PC-3 (cell line): ENCODE measurements at regions not wholly inside any gene's neighbourhood (a gene's known extent, or its start where the extent isn't known, plus 50 kb on each side); places are given as distances from the start of the nearest gene placed in this dataset.

Experiments used
- ATAC-seq: fragments of 200-7000 bp; cut with Tn5 transposase; 2 replicates; pipeline ENCODE4 v1.9.1; 2020; ENCODE audit warnings: mild to moderate bottlenecking, moderate library complexity
- BruUV-seq: library from RNA; stranded (reverse); fragments of 400-500 nt; replicated peaks from 2 replicates; lab custom pipeline; 2021; lab: Mats Ljungman, UMichigan
- CTCF ChIA-PET: fragments of 300-600 bp; sonication (Branson Sonifier 250); formaldehyde crosslinking; loops from one replicate; lab custom pipeline; 2022; ENCODE audit warnings: antibody characterized with exemption; lab: Charles Lee
- POLR2A ChIA-PET: fragments of 300-600 bp; sonication (Branson Sonifier 250); formaldehyde crosslinking; loops from one replicate; lab custom pipeline; 2022; ENCODE audit warnings: antibody characterized with exemption; ENCODE audit not compliant: unreplicated experiment; lab: Charles Lee
- DNase-seq: peaks from one replicate; pipeline ENCODE4 v3.0.0-alpha.2; 2015
- H2AFZ ChIP-seq: fragments of 300-600 bp; sonication (generic); 2 replicates; pipeline ENCODE4 v1.6.0; 2016; ENCODE audit warnings: antibody characterized with exemption, low read length
- H3F3A ChIP-seq: fragments of 300-600 bp; sonication (generic); one replicate; pipeline ENCODE4 v1.6.0; 2017; ENCODE audit warnings: antibody characterized with exemption, low read length, control low read depth, mild to moderate bottlenecking; ENCODE audit not compliant: unreplicated experiment
- H3K27ac ChIP-seq: fragments of 300-600 bp; sonication (generic); 2 replicates; pipeline ENCODE4 v1.5.1; 2016; ENCODE audit warnings: mild to moderate bottlenecking, low read length
- H3K27me3 ChIP-seq: fragments of 300-600 bp; sonication (generic); 2 replicates; pipeline ENCODE4 v1.6.1; 2016; ENCODE audit warnings: low read length, mixed read lengths
- H3K36me3 ChIP-seq: fragments of 300-600 bp; sonication (generic); 2 replicates; pipeline ENCODE4 v1.6.1; 2016; ENCODE audit warnings: low read depth, mixed run types, low read length, mixed read lengths
- H3K4me1 ChIP-seq: fragments of 300-600 bp; sonication (generic); 2 replicates; pipeline ENCODE4 v1.5.1; 2016; ENCODE audit warnings: low read length; ENCODE audit not compliant: insufficient read depth
- H3K4me2 ChIP-seq: fragments of 300-600 bp; sonication (generic); 2 replicates; pipeline ENCODE4 v1.6.0; 2016; ENCODE audit warnings: low read length
- H3K4me3 ChIP-seq: fragments of 300-600 bp; sonication (generic); 2 replicates; pipeline ENCODE4 v1.5.1; 2016; ENCODE audit warnings: mild to moderate bottlenecking, low read length, mixed read lengths
- H3K79me2 ChIP-seq: fragments of 300-600 bp; sonication (generic); 2 replicates; pipeline ENCODE4 v1.6.1; 2017; ENCODE audit warnings: low read length, mixed read lengths
- H3K9ac ChIP-seq: fragments of 300-600 bp; sonication (generic); 2 replicates; pipeline ENCODE4 v1.6.0; 2016; ENCODE audit warnings: mild to moderate bottlenecking, low read length
- H3K9me2 ChIP-seq: fragments of 300-600 bp; sonication (generic); replicated peaks from 2 replicates; pipeline ENCODE4 v1.6.1; 2016; ENCODE audit warnings: mixed run types, low read length, mixed read lengths
- H3K9me3 ChIP-seq: fragments of 300-600 bp; sonication (generic); 2 replicates; pipeline ENCODE4 v1.6.1; 2016; ENCODE audit warnings: low read length, mixed read lengths
- H4K20me1 ChIP-seq: fragments of 300-600 bp; sonication (generic); 2 replicates; pipeline ENCODE4 v1.6.1; 2016; ENCODE audit warnings: low read length, mixed read lengths
- EZH2 ChIP-seq: fragments of 300-600 bp; sonication (generic); IDR thresholded peaks from one replicate; pipeline ENCODE4 v1.6.1; 2017; ENCODE audit warnings: antibody characterized with exemption, mild to moderate bottlenecking, low read length; ENCODE audit not compliant: unreplicated experiment
- EZH2phosphoT487 ChIP-seq: fragments of 300-600 bp; sonication (generic); IDR thresholded peaks from 2 replicates; pipeline ENCODE4 v1.6.1; 2018; ENCODE audit warnings: mild to moderate bottlenecking, antibody characterized with exemption, low read length, borderline replicate concordance
- intact Hi-C: fragments of 100-400 bp; cut with micrococcal nuclease; formaldehyde crosslinking; loops from 2 replicates; pipeline ENCODE4 v1.9.0; 2023
- TF ChIP-seq, protein P1 (sequence below): fragments of 300-600 bp; sonication (generic); conservative IDR thresholded peaks from 2 replicates; pipeline ENCODE4 v1.5.1; 2017; ENCODE audit warnings: antibody characterized with exemption, low read depth, mild to moderate bottlenecking, low read length

DNA sequence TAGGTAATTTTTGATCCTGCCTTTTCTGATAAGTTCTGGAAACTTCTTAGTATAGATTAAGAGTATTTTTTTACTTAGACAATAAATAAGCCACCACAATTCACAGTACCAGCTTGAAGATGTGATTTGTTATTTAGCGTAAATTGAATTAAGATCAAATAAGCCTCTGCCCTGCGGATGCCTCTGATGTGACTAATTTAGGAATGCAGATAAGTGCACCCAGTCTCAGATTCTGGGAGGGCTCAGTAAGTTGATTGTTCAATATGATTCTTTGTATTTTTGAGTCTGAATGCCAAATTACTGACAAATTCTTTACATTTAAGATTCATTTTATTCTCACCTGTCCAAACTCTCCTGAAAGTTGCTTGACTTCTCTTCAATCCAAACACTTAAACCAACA lies 147.5 kb downstream of the THBS2 start:
- ChIA-PET CTCF (no interaction called here), POLR2A (no interaction called here)
- H3K27me3 ChIP-seq: no peaks in the 10 kb centered on the region
- no peak overlapping the region for H3K4me3 ChIP-seq
- TF ChIP-seq EZH2phosphoT487 (no peak), EZH2 (no peak)
- TF ChIP-seq, protein P1, sequence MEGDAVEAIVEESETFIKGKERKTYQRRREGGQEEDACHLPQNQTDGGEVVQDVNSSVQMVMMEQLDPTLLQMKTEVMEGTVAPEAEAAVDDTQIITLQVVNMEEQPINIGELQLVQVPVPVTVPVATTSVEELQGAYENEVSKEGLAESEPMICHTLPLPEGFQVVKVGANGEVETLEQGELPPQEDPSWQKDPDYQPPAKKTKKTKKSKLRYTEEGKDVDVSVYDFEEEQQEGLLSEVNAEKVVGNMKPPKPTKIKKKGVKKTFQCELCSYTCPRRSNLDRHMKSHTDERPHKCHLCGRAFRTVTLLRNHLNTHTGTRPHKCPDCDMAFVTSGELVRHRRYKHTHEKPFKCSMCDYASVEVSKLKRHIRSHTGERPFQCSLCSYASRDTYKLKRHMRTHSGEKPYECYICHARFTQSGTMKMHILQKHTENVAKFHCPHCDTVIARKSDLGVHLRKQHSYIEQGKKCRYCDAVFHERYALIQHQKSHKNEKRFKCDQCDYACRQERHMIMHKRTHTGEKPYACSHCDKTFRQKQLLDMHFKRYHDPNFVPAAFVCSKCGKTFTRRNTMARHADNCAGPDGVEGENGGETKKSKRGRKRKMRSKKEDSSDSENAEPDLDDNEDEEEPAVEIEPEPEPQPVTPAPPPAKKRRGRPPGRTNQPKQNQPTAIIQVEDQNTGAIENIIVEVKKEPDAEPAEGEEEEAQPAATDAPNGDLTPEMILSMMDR: no peak
- no peaks in the 10 kb centered on the region for H3K79me2 ChIP-seq
- no peaks in the 10 kb centered on the region for H3K9me2 ChIP-seq
- DNase-seq (no peak), ATAC-seq (no peak)
- H3K4me2 ChIP-seq: no peak overlapping the region
- BruUV-seq: no TSS peak
- no peaks in the 10 kb centered on the region for H4K20me1 ChIP-seq
- no peaks in the 10 kb centered on the region for H3K4me1 ChIP-seq
- H3K36me3 ChIP-seq: no peaks in the 10 kb centered on the region
- H3F3A ChIP-seq: no peaks in the 10 kb centered on the region
- H3K9ac ChIP-seq: no peak overlapping the region
- intact Hi-C loops: no loop called here
- H3K27ac ChIP-seq: no peak overlapping the region
- no peaks in the 10 kb centered on the region for H3K9me3 ChIP-seq
- H2AFZ ChIP-seq: no peak overlapping the region

DNA sequence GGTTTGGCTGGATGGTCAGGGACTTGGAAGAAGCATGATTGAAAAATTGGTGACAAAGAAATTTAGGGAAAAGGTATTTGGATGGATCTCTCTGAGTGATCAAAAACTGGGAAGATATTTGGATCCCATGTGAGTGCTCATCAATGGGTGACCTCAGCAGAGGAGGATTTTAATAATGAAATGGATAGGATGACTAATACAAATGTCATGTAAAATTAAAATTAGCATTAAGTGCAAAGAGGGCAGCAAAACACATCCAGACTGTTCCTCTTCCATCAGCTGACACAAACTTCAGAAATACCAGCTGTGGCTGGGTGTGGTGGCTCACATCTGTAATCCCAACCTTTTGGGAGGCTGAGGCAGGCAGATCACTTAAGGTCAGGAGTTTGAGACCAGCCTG lies 151.7 kb downstream of the THBS2 start:
- ChIA-PET CTCF (no interaction called here), POLR2A (no interaction called here)
- intact Hi-C loops: no loop called here
- no peak overlapping the region for H2AFZ ChIP-seq
- H3K79me2 ChIP-seq: no peaks in the 10 kb centered on the region
- H3K27me3 ChIP-seq: no peaks in the 10 kb centered on the region
- no peaks in the 10 kb centered on the region for H3K36me3 ChIP-seq
- H3K9me2 ChIP-seq: no peaks in the 10 kb centered on the region
- BruUV-seq: no TSS peak
- H3K4me2 ChIP-seq: no peak overlapping the region
- H3K4me1 ChIP-seq: 0 out of 2 replicates have a peak, but pooled peaks cover 1% of the 10 kb centered on the region
- H3K9ac ChIP-seq: no peak overlapping the region
- ATAC-seq (no peak), DNase-seq (peak; percentile 5)
- H3K27ac ChIP-seq: no peak overlapping the region
- no peaks in the 10 kb centered on the region for H3K9me3 ChIP-seq
- no peaks in the 10 kb centered on the region for H4K20me1 ChIP-seq
- H3F3A ChIP-seq: no peaks in the 10 kb centered on the region
- TF ChIP-seq EZH2phosphoT487 (no peak), EZH2 (no peak)
- TF ChIP-seq, protein P1: no peak
- no peak overlapping the region for H3K4me3 ChIP-seq

DNA sequence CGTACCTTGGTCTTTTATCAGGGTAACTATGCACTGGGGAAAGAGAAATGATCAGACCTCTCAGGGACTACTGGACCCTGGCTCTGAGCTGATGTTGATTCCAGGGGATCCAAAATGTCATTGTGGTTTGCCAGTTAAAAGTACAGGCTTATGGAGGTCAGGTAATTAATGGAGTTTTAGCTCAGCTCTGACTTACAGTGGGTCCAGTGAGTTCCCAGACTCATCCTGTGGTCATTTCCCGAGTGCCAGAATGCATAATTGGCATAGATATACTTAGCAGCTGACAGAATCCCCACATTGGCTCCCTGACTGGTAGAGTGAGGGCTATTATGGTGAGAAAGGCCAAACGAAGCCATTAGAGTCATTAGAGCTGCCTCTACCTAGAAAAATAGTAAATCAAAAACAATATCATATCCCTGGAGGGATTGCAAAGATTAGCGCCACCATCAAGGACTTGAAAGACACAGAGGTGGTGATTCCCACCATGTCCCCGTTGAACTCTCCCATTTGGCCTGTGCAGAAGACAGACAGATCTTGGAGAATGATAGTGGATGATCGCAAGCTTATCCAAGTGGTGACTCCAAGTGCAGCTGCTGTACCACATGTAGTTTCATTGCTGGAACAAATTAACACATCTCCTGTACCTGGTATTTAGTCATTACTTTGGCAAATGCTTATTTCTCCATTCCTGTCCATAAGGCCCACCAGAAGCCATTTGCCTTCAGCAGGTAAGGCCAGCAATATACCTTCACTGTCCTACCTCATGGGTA lies 152.4 kb downstream of the THBS2 start:
- Histone ChIP-seq H3K4me2 (no peak overlapping the region), H3K79me2 (no peaks in the 10 kb centered on the region), H3K9me3 (no peaks in the 10 kb centered on the region), H3F3A (no peaks in the 10 kb centered on the region), H3K4me1 (0 out of 2 replicates have a peak, but pooled peaks cover 3% of the 10 kb centered on the region), H3K27me3 (no peaks in the 10 kb centered on the region), H3K9ac (no peak overlapping the region), H3K9me2 (no peaks in the 10 kb centered on the region), H2AFZ (no peak overlapping the region), H3K4me3 (no peak overlapping the region), H3K27ac (no peak overlapping the region), H3K36me3 (no peaks in the 10 kb centered on the region), H4K20me1 (no peaks in the 10 kb centered on the region)
- intact Hi-C loops: no loop called here
- TF ChIP-seq, protein P1: no peak
- TF ChIP-seq EZH2: no peak
- ChIA-PET POLR2A (no interaction called here), CTCF (no interaction called here)
- BruUV-seq: no TSS peak
- no peak for DNase-seq
- no peak for ATAC-seq
